ENCODE measurements at regions not wholly inside any gene's neighbourhood (a gene's known extent, or its start where the extent isn't known, plus 50 kb on each side); places are given as distances from the start of the nearest gene placed in this dataset.

DNA sequence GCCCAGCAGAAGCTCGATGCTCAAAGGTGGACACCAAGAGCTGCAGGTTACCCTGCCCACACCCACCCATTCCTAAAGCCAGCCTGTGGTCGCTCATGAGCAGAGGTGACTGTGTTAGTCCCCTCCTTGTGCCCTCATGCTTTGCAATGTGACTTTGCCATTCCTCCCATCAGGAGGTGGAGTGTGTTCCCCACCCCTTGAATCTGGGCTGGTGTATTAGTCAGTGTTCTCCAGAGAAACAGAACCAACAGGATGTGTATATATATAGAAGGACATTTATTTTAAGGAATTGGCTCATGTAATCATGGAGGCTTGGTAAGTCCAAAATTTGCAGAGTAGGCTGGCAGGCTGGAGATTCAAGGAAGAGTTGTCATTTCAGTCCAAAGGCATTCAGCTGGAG is 54.4 kb upstream of the RNF24 start:
- TF ChIP-seq, protein P1, sequence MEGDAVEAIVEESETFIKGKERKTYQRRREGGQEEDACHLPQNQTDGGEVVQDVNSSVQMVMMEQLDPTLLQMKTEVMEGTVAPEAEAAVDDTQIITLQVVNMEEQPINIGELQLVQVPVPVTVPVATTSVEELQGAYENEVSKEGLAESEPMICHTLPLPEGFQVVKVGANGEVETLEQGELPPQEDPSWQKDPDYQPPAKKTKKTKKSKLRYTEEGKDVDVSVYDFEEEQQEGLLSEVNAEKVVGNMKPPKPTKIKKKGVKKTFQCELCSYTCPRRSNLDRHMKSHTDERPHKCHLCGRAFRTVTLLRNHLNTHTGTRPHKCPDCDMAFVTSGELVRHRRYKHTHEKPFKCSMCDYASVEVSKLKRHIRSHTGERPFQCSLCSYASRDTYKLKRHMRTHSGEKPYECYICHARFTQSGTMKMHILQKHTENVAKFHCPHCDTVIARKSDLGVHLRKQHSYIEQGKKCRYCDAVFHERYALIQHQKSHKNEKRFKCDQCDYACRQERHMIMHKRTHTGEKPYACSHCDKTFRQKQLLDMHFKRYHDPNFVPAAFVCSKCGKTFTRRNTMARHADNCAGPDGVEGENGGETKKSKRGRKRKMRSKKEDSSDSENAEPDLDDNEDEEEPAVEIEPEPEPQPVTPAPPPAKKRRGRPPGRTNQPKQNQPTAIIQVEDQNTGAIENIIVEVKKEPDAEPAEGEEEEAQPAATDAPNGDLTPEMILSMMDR (IDR thresholded peaks at IDR 0.05) = no peak
- no peak for TF ChIP-seq POLR2A (IDR thresholded peaks at IDR 0.05)
